Mesenchymal stem cell (in vitro differentiated cells and primary cell): ENCODE measurements at regions not wholly inside any gene's neighbourhood (a gene's known extent, or its start where the extent isn't known, plus 50 kb on each side); places are given as distances from the start of the nearest gene placed in this dataset.

Experiments
- DNase-seq: peaks from one replicate; pipeline ENCODE4 v3.0.0-alpha.2; 2013
- H2AFZ ChIP-seq: one replicate; pipeline ENCODE4 v1.6.1; 2013; ENCODE audit warnings: low read depth, mild to moderate bottlenecking, control low read depth, inconsistent platforms, low read length, moderate library complexity
- H2AK5ac ChIP-seq: 2 replicates; pipeline ENCODE4 v1.6.1; 2013; ENCODE audit warnings: low read length, moderate library complexity, mild to moderate bottlenecking, inconsistent platforms; ENCODE audit not compliant: severe bottlenecking
- H2BK120ac ChIP-seq: one replicate; pipeline ENCODE4 v1.6.1; 2013; ENCODE audit warnings: low read depth, mild to moderate bottlenecking, inconsistent platforms, low read length, moderate library complexity
- H2BK12ac ChIP-seq, 2 experiments: one replicate each; pipeline ENCODE4 v1.6.1; 2013; ENCODE audit warnings: inconsistent platforms in 2 of 2, low read length in 2 of 2, mild to moderate bottlenecking in 2 of 2, moderate library complexity in 2 of 2, control low read depth in 1 of 2
- H2BK15ac ChIP-seq: one replicate; pipeline ENCODE4 v1.6.1; 2013; ENCODE audit warnings: mild to moderate bottlenecking, low read depth, inconsistent platforms; ENCODE audit not compliant: poor library complexity, severe bottlenecking
- H2BK5ac ChIP-seq: 2 replicates; pipeline ENCODE4 v1.6.1; 2013; ENCODE audit warnings: low read depth, mild to moderate bottlenecking, low read length, control low read depth, inconsistent platforms; ENCODE audit not compliant: poor library complexity, severe bottlenecking
- H3K14ac ChIP-seq, 2 experiments: one replicate each; pipeline ENCODE4 v1.6.1; 2013; ENCODE audit warnings: inconsistent platforms in 2 of 2, low read length in 2 of 2, control low read depth in 1 of 2, mild to moderate bottlenecking in 1 of 2, moderate library complexity in 1 of 2
- H3K18ac ChIP-seq, 2 experiments: one replicate each; pipeline ENCODE4 v1.6.1; 2013; ENCODE audit warnings: inconsistent platforms in 2 of 2, low read length in 2 of 2, control low read depth in 1 of 2, low read depth in 1 of 2, mild to moderate bottlenecking in 1 of 2
- H3K23ac ChIP-seq, 2 experiments: one replicate each; pipeline ENCODE4 v1.6.1; 2013; ENCODE audit warnings: inconsistent platforms in 2 of 2, low read length in 2 of 2, mild to moderate bottlenecking in 2 of 2, moderate library complexity in 2 of 2, control low read depth in 1 of 2
- H3K27ac ChIP-seq: 2 replicates; pipeline ENCODE4 v1.5.1; 2013; ENCODE audit warnings: mild to moderate bottlenecking, moderate library complexity, low read length, control low read depth, inconsistent platforms; ENCODE audit not compliant: poor library complexity, severe bottlenecking
- H3K27me3 ChIP-seq, 2 experiments: 2 replicates each; pipeline versions ENCODE4 v1.6.1 to v1.7.0; 2013; ENCODE audit warnings: low read length in 2 of 2, mild to moderate bottlenecking in 2 of 2, moderate library complexity in 2 of 2, control low read depth in 1 of 2, inconsistent platforms in 1 of 2; ENCODE audit not compliant: control insufficient read depth in 1 of 2, insufficient read depth in 1 of 2
- H3K36me3 ChIP-seq, 2 experiments: 2 replicates each; pipeline versions ENCODE4 v1.6.1 to v1.7.0; 2013; ENCODE audit warnings: low read length in 2 of 2, control low read depth in 1 of 2, inconsistent platforms in 1 of 2, low read depth in 1 of 2, mild to moderate bottlenecking in 1 of 2; ENCODE audit not compliant: insufficient read depth in 2 of 2, control insufficient read depth in 1 of 2
- H3K4ac ChIP-seq, 2 experiments: one replicate each; pipeline ENCODE4 v1.6.1; 2013; ENCODE audit warnings: inconsistent platforms in 2 of 2, low read length in 2 of 2, mild to moderate bottlenecking in 2 of 2, moderate library complexity in 2 of 2, control low read depth in 1 of 2, low read depth in 1 of 2
- H3K4me1 ChIP-seq: 2 replicates; pipeline ENCODE4 v1.6.1; 2013; ENCODE audit warnings: low read depth, low read length, control low read depth; ENCODE audit not compliant: control insufficient read depth, insufficient read depth
- H3K4me2 ChIP-seq: 2 replicates; pipeline ENCODE4 v1.6.1; 2013; ENCODE audit warnings: low read length, mild to moderate bottlenecking, inconsistent platforms; ENCODE audit not compliant: poor library complexity, severe bottlenecking
- H3K4me3 ChIP-seq, 2 experiments: 2 replicates each; pipeline versions ENCODE4 v1.5.1 to v1.7.0; 2013; ENCODE audit warnings: low read length in 2 of 2, mild to moderate bottlenecking in 2 of 2, control low read depth in 1 of 2, low read depth in 1 of 2; ENCODE audit not compliant: insufficient read depth in 1 of 2
- H3K79me1 ChIP-seq: replicated peaks from 2 replicates; pipeline ENCODE4 v1.6.1; 2013; ENCODE audit warnings: mild to moderate bottlenecking, control low read depth, low read length, inconsistent platforms; ENCODE audit not compliant: poor library complexity, severe bottlenecking
- H3K9ac ChIP-seq: 2 replicates; pipeline ENCODE4 v1.7.0; 2013; ENCODE audit warnings: mild to moderate bottlenecking, low read length, moderate library complexity
- H3K9me3 ChIP-seq: 2 replicates; pipeline ENCODE4 v1.7.0; 2013; ENCODE audit warnings: mild to moderate bottlenecking, low read length; ENCODE audit not compliant: control insufficient read depth
- H4K8ac ChIP-seq: one replicate; pipeline ENCODE4 v1.6.1; 2013; ENCODE audit warnings: inconsistent platforms, mild to moderate bottlenecking, low read length, moderate library complexity
- H4K91ac ChIP-seq: one replicate; pipeline ENCODE4 v1.6.1; 2013; ENCODE audit warnings: mild to moderate bottlenecking, low read length, inconsistent platforms
- WGBS: methylation state at CpG from one replicate; pipeline ENCODE4 v1.1.7; 2013; ENCODE audit warnings: mixed read lengths; 5-methylcytosine and 5-hydroxymethylcytosine counted together

GRCh38 chr5:39533749-39534148 lies 109.0 kb upstream of the DAB2 start:
- Histone ChIP-seq H3K9ac (no peak overlapping the region), H4K91ac (no peak overlapping the region), H3K4me3 (no peak overlapping the region), H3K36me3 (no peaks in the 10 kb centered on the region), H2BK15ac (no peak overlapping the region), H3K4me2 (no peak overlapping the region), H2AK5ac (no peak overlapping the region), H3K4ac (no peak overlapping the region), H4K8ac (no peak overlapping the region), H3K79me1 (no peaks in the 10 kb centered on the region), H2BK120ac (no peak overlapping the region), H3K4me1 (no peaks in the 10 kb centered on the region), H2AFZ (no peak overlapping the region), H3K23ac (no peak overlapping the region), H3K9me3 (no peaks in the 10 kb centered on the region), H3K27ac (no peak overlapping the region), H3K18ac (peak overlapping the region in 1 of 2 experiments; percentile 48), H3K14ac (no peak overlapping the region), H2BK5ac (no peak overlapping the region), H2BK12ac (peak overlapping the region in 1 of 2 experiments; percentile 42), H3K27me3 (no peaks in the 10 kb centered on the region)
- WGBS, result 36% methylated on average over 3 of the region's 3 CpGs
- DNase-seq, result no peak

- H3K14ac ChIP-seq, result no peak overlapping the region
- H3K9me3 ChIP-seq, result no peaks in the 10 kb centered on the region
- H2AFZ ChIP-seq, result no peak overlapping the region
- no peak overlapping the region for H4K91ac ChIP-seq
- no peak overlapping the region for H3K23ac ChIP-seq
- no peak overlapping the region for H2BK12ac ChIP-seq
- no peaks in the 10 kb centered on the region for H3K27me3 ChIP-seq
- no peak overlapping the region for H2BK5ac ChIP-seq
- H3K27ac ChIP-seq, result no peak overlapping the region
- no peak overlapping the region for H2BK120ac ChIP-seq
- no peak overlapping the region for H4K8ac ChIP-seq
- H3K4me2 ChIP-seq, result no peak overlapping the region
- no peak overlapping the region for H2BK15ac ChIP-seq
- no peaks in the 10 kb centered on the region for H3K36me3 ChIP-seq
- H3K18ac ChIP-seq, result no peak overlapping the region
- H3K4me1 ChIP-seq, result no peaks in the 10 kb centered on the region
- no peak overlapping the region for H2AK5ac ChIP-seq
- no peak overlapping the region for H3K9ac ChIP-seq
- no peak for DNase-seq
- H3K79me1 ChIP-seq, result no peaks in the 10 kb centered on the region
- H3K4ac ChIP-seq, result no peak overlapping the region
- H3K4me3 ChIP-seq, result no peak overlapping the region
Observed at GRCh38 chr5:39532511-39532910, 107.7 kb upstream of the DAB2 start.

- Histone ChIP-seq H4K91ac (no peak overlapping the region), H3K4me1 (no peaks in the 10 kb centered on the region), H2BK120ac (no peak overlapping the region), H3K79me1 (no peaks in the 10 kb centered on the region), H2AFZ (no peak overlapping the region), H2BK12ac (no peak overlapping the region), H2AK5ac (no peak overlapping the region), H3K36me3 (no peaks in the 10 kb centered on the region), H2BK15ac (no peak overlapping the region), H3K27ac (no peak overlapping the region), H3K9ac (no peak overlapping the region), H3K23ac (no peak overlapping the region), H3K4ac (no peak overlapping the region), H4K8ac (no peak overlapping the region), H2BK5ac (no peak overlapping the region), H3K14ac (no peak overlapping the region), H3K4me3 (no peak overlapping the region), H3K9me3 (no peaks in the 10 kb centered on the region), H3K27me3 (no peaks in the 10 kb centered on the region), H3K4me2 (no peak overlapping the region), H3K18ac (no peak overlapping the region)
- no peak for DNase-seq
Observed at GRCh38 chr5:39531306-39531705, 106.5 kb upstream of the DAB2 start.

GRCh38 chr5:39526914-39527477 lies 102.2 kb upstream of the DAB2 start:
- peaks cover 2% of the 10 kb centered on the region for H3K4me1 ChIP-seq
- H3K9me3 ChIP-seq, result no peaks in the 10 kb centered on the region

More at GRCh38 chr5:39526914-39527477, 102.2 kb upstream of the DAB2 start:
- Histone ChIP-seq H3K4me2 (no peak overlapping the region), H2BK120ac (peak overlapping the region; percentile 82), H4K8ac (peak overlapping the region; percentile 42), H2BK12ac (peak overlapping the region; percentile 4 to 55), H2AK5ac (no peak overlapping the region), H3K18ac (peak overlapping the region; percentile 16 to 78), H3K27me3 (no peaks in the 10 kb centered on the region), H3K9ac (no peak overlapping the region), H2BK5ac (no peak overlapping the region), H3K23ac (no peak overlapping the region), H2BK15ac (no peak overlapping the region), H3K4me3 (no peak overlapping the region), H3K27ac (peak overlapping the region; percentile 17), H2AFZ (no peak overlapping the region), H4K91ac (peak overlapping the region; percentile 10), H3K4ac (peak overlapping the region in 1 of 2 experiments; percentile 75), H3K36me3 (no peaks in the 10 kb centered on the region), H3K14ac (no peak overlapping the region), H3K79me1 (no peaks in the 10 kb centered on the region)
- 20% methylated on average over 4 of the region's 7 CpGs for WGBS
- peak; percentile 78 for DNase-seq
